ENCODE measurements at regions not wholly inside any gene's neighbourhood (a gene's known extent, or its start where the extent isn't known, plus 50 kb on each side); places are given as distances from the start of the nearest gene placed in this dataset.

DNA sequence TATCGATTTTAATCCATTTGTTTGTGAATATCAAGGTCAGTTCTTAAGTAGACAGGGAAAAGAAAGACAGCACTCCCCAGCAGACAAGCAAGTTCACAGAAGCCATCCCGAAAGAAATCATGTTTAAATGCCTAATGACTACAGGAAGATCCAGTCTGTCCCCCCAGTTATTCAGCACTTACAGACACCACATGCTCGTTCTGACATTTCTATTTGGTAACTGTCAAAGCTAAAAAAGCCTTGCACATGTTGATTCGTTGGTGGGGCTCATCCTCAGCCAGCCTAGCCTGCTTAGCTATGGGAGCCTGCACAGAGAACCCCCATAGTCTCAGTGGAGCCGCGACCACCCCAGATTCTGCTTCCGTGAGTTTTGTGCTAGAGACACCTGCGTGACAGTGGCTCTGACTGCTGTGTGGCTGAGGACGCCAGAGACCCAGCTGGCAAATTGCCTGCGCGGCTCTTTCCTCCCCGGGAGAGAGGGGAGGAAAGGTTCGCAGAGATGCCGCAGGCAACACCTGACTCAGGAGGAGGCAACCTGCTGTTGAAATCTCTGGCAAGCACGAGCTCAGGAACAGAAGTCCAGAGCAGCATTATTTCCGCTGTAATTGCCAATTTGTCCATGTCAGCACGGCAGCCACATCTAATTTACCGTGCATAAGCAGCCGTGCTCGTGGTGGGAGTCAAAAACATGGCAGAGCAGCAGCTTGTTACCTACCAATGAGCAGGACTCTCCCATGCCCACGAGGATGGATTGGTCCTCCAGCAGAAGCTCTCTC is 194.2 kb downstream of the GPAM start:
- DNase-seq (ENCODE audit: low read depth in 2 of 2): no peak

DNA sequence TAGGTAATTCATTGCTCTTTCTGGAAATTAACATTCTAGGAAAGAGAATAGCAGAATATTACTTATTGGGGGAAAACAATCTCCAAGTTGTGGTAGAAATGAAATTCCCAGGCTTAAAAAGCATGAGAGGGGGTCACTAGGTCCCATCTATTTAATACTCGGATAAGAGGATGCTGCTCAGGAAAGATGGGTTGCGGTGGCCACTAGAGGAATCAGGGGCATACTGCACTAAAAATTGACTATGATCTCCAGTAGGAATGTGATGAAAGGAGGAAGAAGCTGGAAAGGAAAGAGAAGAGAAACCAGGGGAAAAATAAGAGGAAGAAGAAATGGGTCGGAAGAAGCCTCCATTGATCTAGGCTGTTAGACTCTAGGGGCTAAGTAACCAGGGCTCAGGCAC is 192.8 kb downstream of the GPAM start:
- DNase-seq (ENCODE audit: low read depth in 2 of 2): no peak

DNA sequence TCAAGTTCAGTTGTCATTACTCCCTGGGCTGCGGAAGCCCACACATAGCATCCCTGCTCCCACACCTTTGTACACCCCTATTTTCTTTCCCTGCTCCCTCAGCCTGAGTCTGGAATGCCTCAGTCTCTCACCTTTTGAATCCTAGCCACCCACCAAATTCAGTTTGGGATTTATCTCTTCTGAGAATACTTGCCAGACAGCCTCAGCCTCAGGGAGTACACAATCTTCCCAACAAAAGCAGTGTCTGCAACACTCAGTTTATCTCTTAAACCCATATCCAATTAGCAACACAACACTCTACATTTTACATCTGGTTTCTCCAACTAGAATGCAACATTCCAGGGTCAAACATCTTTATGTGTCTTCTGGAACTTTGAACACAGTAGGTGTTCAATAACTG is 190.2 kb downstream of the GPAM start:
- DNase-seq (ENCODE audit: low read depth in 2 of 2): no peak

DNA sequence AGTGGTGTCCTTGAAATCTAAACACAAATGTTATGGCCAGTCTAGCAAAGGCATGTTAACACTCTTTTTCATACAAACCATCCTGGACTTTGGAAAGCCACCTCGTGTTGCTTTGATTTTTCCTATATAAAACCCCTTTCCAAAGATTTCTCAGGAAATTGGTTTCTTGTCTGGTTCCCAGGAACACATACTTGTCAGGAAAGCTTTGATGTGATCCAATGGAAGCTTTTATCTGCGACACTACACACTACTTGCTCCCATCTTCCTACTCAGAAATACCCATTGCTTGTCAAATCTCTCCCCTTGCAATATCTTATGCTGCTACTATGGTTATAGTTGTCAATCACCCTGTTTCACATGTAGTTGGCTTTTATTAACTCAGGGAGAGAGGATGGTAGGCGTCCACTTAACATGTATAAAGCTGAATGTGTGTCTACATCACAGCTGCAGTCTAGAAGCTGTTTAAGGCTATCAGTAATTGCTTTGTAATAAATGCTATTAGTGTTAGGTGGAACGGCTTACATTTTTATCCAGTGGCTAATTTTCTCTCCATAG is 189.6 kb downstream of the GPAM start:
- DNase-seq (ENCODE audit: low read depth in 2 of 2): no peak

DNA sequence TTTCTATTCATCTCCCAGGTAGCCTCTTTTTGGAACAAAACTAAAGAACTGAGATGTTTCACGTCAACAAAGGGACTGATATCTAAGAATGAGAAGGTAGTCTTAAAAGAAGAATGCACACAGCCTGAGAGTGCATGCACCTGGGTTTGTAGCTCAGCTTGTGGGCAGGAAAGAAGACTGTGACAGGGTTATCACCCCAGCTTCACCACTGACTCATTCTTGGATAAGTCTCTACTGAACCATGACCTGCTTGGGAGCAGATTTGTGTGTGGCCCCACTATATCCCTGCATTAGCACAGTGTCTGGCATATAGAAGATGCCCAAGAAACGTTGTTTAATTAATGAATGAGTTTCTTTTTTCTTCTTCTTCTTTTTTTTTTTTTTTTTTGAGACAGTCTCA is 187.5 kb downstream of the GPAM start:
- no peak for DNase-seq (ENCODE audit: low read depth in 2 of 2)

DNA sequence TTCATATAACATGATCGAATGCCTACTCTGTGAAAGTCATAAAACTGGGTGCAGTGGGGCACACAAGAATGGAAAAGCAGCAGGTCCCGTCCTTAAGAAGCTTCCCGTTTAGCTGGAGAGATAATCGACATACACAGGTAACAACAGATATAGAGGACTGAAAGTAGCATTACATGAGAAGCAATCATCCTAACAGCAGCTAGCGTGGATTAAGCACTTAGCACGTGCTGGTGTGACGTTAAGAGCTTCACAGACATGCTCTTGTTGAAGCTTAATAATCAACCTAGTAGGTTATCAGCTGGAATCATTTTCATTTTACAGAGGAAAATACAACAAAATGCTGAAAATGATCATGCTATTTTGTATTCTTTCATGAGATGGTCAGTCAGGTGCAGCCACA is 184.8 kb downstream of the GPAM start:
- DNase-seq (ENCODE audit: low read depth in 2 of 2): no peak

- DNase-seq (ENCODE audit: low read depth in 2 of 2): no peak
Observed at GRCh38 chr10:111999205-111999914, 184.2 kb downstream of the GPAM start.

- no peak for DNase-seq (ENCODE audit: low read depth in 2 of 2)
Observed at GRCh38 chr10:111999915-112000302, 183.7 kb downstream of the GPAM start.

- DNase-seq (ENCODE audit: low read depth in 2 of 2): no peak
Observed at GRCh38 chr10:112000466-112000865, 183.1 kb downstream of the GPAM start.

DNA sequence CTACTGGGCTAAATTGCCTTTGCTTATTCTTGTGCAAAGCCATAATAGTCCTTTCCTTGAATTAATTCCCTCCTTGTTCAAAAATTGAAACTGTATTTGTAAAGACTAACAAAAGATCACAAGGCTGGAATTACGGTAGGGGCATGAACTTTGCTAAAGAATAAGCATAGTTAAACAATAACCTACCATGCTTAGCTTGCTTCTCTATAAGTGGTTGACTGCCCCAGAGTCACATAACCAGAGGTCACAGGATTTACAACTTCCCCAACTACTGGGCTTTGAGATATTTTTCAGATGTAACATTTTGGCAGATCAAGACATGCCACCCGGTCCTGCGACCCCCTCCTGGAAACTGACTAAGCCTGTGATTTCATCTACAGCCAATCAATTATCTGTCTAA is 181.4 kb downstream of the GPAM start:
- no peak for DNase-seq (ENCODE audit: low read depth in 2 of 2)

- DNase-seq (ENCODE audit: low read depth in 2 of 2): no peak
Observed at GRCh38 chr10:112004075-112004474, 179.5 kb downstream of the GPAM start.

GRCh38 chr10:112005044-112005443 is 178.5 kb downstream of the GPAM start:
- no peak for DNase-seq (ENCODE audit: low read depth in 2 of 2)

- DNase-seq (ENCODE audit: low read depth in 2 of 2): no peak
Observed at GRCh38 chr10:112006407-112006806, 177.2 kb downstream of the GPAM start.

- no peak for DNase-seq (ENCODE audit: low read depth in 2 of 2)
Observed at GRCh38 chr10:112006831-112007230, 176.7 kb downstream of the GPAM start.

DNA sequence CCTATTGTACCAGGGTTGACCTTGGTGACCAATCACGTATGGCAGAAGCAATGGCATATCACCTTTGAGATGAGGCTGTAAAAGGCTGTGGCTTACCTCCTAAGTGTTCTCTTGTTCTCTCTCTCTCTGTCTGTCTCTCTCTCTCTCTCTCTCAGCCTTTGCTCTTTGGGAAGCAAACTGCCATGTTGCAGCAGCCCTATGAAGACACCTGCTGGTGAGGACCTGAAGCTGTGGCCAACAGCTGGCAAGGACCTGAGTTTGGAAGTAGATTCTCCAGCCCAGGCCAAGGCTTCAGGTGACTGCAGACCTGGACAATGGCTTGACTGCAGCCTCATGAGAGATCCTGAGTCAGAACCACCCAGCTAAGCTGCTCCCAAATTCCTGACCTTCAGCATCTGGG is 161.4 kb downstream of the GPAM start:
- no peak for DNase-seq (ENCODE audit: low read depth in 2 of 2)

- no peak for DNase-seq (ENCODE audit: low read depth in 2 of 2)
Observed at GRCh38 chr10:112024079-112024478, 159.5 kb downstream of the GPAM start.

DNA sequence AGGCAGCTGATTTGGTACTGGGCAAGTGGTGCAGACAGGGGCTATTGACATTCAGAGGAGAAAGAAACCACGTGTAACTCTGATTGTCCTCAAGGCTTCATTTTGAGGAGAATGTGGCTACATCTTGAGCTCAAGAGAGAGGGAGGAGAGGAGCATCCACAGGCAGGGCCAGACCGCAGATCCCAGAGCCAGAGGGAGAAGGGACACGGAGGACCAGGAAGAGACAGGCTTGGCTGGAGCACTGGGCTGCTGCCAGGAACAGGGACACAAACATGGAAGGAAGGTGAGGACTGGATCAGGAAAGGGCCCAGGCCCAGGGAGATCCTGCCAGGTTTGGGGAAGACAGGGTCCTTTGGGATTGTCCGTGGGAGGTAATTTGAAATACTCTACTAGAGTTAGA is 158.3 kb downstream of the GPAM start:
- no peak for DNase-seq (ENCODE audit: low read depth in 2 of 2)

GRCh38 chr10:112026438-112026837 is 157.1 kb downstream of the GPAM start:
- DNase-seq (ENCODE audit: low read depth in 2 of 2): no peak

- no peak for DNase-seq (ENCODE audit: low read depth in 2 of 2)
Observed at GRCh38 chr10:112027731-112028280, 155.8 kb downstream of the GPAM start.

- DNase-seq (ENCODE audit: low read depth in 2 of 2): no peak
Observed at GRCh38 chr10:112030431-112030830, 153.1 kb downstream of the GPAM start.

- no peak for DNase-seq (ENCODE audit: low read depth in 2 of 2)
Observed at GRCh38 chr10:112039823-112040222, 143.7 kb downstream of the GPAM start.

GRCh38 chr10:112040696-112041095 is 142.9 kb downstream of the GPAM start:
- DNase-seq (ENCODE audit: low read depth in 2 of 2): no peak

DNA sequence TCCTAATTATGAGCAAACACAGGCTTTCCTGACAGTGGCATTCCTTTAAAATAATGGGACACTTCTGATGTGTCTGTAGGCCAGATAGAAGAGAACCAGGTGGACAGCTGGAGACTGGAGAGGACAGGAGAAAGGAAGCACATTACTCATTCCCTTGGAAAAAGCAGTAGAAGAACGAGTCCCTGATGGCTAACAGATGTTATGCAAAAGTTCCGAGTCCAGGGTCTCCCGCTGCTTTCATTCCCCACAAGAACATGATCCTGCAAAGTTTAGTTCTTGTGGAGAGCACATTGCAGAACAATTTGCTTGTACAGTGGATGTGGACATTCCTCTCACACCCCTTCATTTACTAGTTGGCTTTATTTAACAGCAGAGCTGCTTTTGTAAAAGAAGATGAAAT is 137.6 kb downstream of the GPAM start:
- DNase-seq (ENCODE audit: low read depth in 2 of 2): no peak

Measured in activated CD8-positive, alpha-beta memory T cell treated with anti-CD3 and anti-CD28 coated beads for 4 hours (primary cell).